ENCODE measurements at regions not wholly inside any gene's neighbourhood (a gene's known extent, or its start where the extent isn't known, plus 50 kb on each side); places are given as distances from the start of the nearest gene placed in this dataset.
"Not testable (repeated sequence)": the region's sequence is repeated elsewhere in the genome, so short reads cannot be mapped to it uniquely, and the experiment has no call there.

GRCh38 chr4:116101321-116101720 is 984.1 kb downstream of the TRAM1L1 start:
- no peak for DNase-seq

- DNase-seq: no peak
These were observed 985.8 kb downstream of the TRAM1L1 start for GRCh38 chr4:116099596-116099995.

- not testable (repeated sequence) for DNase-seq
These were observed 983.9 kb upstream of the NDST4 start for GRCh38 chr4:116097353-116097752.

- DNase-seq: no peak
These were observed 979.5 kb upstream of the NDST4 start for GRCh38 chr4:116092961-116093360.

GRCh38 chr4:116088771-116089170 is 975.4 kb upstream of the NDST4 start:
- no peak for DNase-seq

- DNase-seq: no peak
These were observed 969.5 kb upstream of the NDST4 start for GRCh38 chr4:116082808-116083366.

GRCh38 chr4:116073051-116073450 is 959.6 kb upstream of the NDST4 start:
- no peak for DNase-seq

GRCh38 chr4:116070283-116070682 is 956.9 kb upstream of the NDST4 start:
- no peak for DNase-seq

- DNase-seq: no peak
These were observed 953.4 kb upstream of the NDST4 start for GRCh38 chr4:116066711-116067245.

GRCh38 chr4:116064331-116064730 is 950.9 kb upstream of the NDST4 start:
- no peak for DNase-seq

- no peak for DNase-seq
These were observed 945.9 kb upstream of the NDST4 start for GRCh38 chr4:116059361-116059760.

GRCh38 chr4:116058129-116058528 is 944.7 kb upstream of the NDST4 start:
- no peak for DNase-seq

- peak; percentile 7 for DNase-seq
These were observed 942.7 kb upstream of the NDST4 start for GRCh38 chr4:116055857-116056827.

GRCh38 chr4:116027311-116027710 is 913.9 kb upstream of the NDST4 start:
- no peak for DNase-seq

- no peak for DNase-seq
These were observed 911.7 kb upstream of the NDST4 start for GRCh38 chr4:116024954-116025708.

- DNase-seq: no peak
These were observed 909.6 kb upstream of the NDST4 start for GRCh38 chr4:116023049-116023448.

GRCh38 chr4:116020141-116020722 is 906.8 kb upstream of the NDST4 start:
- DNase-seq: no peak

GRCh38 chr4:116018831-116019230 is 905.4 kb upstream of the NDST4 start:
- DNase-seq: no peak

- no peak for DNase-seq
These were observed 902.8 kb upstream of the NDST4 start for GRCh38 chr4:116016201-116016600.

- DNase-seq: no peak
These were observed 902.1 kb upstream of the NDST4 start for GRCh38 chr4:116015549-116015948.

GRCh38 chr4:116015062-116015461 is 901.6 kb upstream of the NDST4 start:
- DNase-seq: no peak

- DNase-seq: no peak
These were observed 897.5 kb upstream of the NDST4 start for GRCh38 chr4:116010923-116011322.

- DNase-seq: no peak
These were observed 892.3 kb upstream of the NDST4 start for GRCh38 chr4:116005806-116006088.
